Pancreas (tissue), 10 donors: ENCODE measurements at regions not wholly inside any gene's neighbourhood (a gene's known extent, or its start where the extent isn't known, plus 50 kb on each side); places are given as distances from the start of the nearest gene placed in this dataset.
"Not testable (repeated sequence)": the region's sequence is repeated elsewhere in the genome, so short reads cannot be mapped to it uniquely, and the experiment has no call there.

ENCODE experiments used
- ATAC-seq, 4 donors: fragments of 200-7000 bp; cut with Tn5 transposase; one replicate each; pipeline versions ENCODE4 v1.8.0 to v1.9.1; 2020; ENCODE audit warnings: mild to moderate bottlenecking in 4 of 4, moderate library complexity in 4 of 4
- DNase-seq, 6 donors: peaks; one replicate each; pipeline ENCODE4 v3.0.0-alpha.2; 2020
- FAIRE-seq: peaks from 2 replicates; lab custom pipeline; 2012; peaks lifted over from hg19 to GRCh38; lab: Jason Lieb, UNC
- H3K27ac ChIP-seq, 4 donors: fragments of 200-600 bp; sonication (generic); 1 replicate in 3 of 4; 2 replicates in 1 of 4; pipeline versions ENCODE4 v1.5.0 to v1.8.0; 2020
- H3K27me3 ChIP-seq, 4 donors: fragments of 200-600 bp; one replicate each; pipeline ENCODE4 v1.8.0; 2021
- H3K36me3 ChIP-seq, 3 donors: fragments of 200-600 bp; sonication (generic) in 1 of 3; one replicate each; pipeline versions ENCODE4 v1.5.0 to v1.8.0; 2020 to 2021
- H3K4me1 ChIP-seq, 3 donors: fragments of 200-600 bp; one replicate each; pipeline ENCODE4 v1.8.0; 2021
- H3K4me3 ChIP-seq, 4 donors: fragments of 200-600 bp; sonication (generic) in 2 of 4; one replicate each; pipeline versions ENCODE4 v1.5.0 to v1.8.0; 2020 to 2021
- H3K9me3 ChIP-seq, 4 donors: fragments of 200-600 bp; one replicate each; pipeline ENCODE4 v1.8.0; 2021
- WGBS, 2 donors: extraction: QIAGEN DNeasy Blood & Tissue Kit; methylation state at CpG; one replicate each; pipeline ENCODE4 v1.1.7; 2013; 5-methylcytosine and 5-hydroxymethylcytosine counted together
- intact Hi-C, 3 donors: fragments of 100-400 bp; cut with DNase I; formaldehyde crosslinking; loops; one replicate each; pipeline versions ENCODE4 v1.11.1 to v1.14.2; 2022
- TF ChIP-seq, protein P1 (sequence below), 4 donors: fragments of 200-600 bp; sonication (generic) in 3 of 4; IDR thresholded peaks; one replicate each; pipeline versions ENCODE4 v1.5.0 to v1.8.0; 2021; ENCODE audit warnings: antibody characterized with exemption in 4 of 4
- donor health status: healthy with polysubstance abuse.
- donor health status: DM: no; HTN: no; CAD: no; lungs with moderate emphysema.
- donor health status: DM: no; HTN: no; CAD: no.
- donor health status: control.
- donor health status: control.
- donor health status: Bipolar disorder and iron deficiency.
- donor health status: DM: yes; HTN: yes; CAD: no.
- donor health status: DM: no; HTN: no; CAD: no.
- donor health status: DM: no; HTN: no; CAD: no.
- donor health status: DM: yes; HTN: yes; CAD: no.

GRCh38 chr1:213417225-213417820 lies 366.3 kb downstream of the RPS6KC1 start:
- FAIRE-seq (no peak), DNase-seq (no peak), ATAC-seq (no peak)
- Histone ChIP-seq H3K27ac (no peak overlapping the region), H3K27me3 (no peaks in the 10 kb centered on the region), H3K9me3 (no peaks in the 10 kb centered on the region), H3K36me3 (no peaks in the 10 kb centered on the region), H3K4me1 (no peaks in the 10 kb centered on the region), H3K4me3 (no peak overlapping the region)
- 84 to 91% methylated on average over 14 of the region's 14 CpGs for WGBS, 2 donors
- TF ChIP-seq, protein P1, sequence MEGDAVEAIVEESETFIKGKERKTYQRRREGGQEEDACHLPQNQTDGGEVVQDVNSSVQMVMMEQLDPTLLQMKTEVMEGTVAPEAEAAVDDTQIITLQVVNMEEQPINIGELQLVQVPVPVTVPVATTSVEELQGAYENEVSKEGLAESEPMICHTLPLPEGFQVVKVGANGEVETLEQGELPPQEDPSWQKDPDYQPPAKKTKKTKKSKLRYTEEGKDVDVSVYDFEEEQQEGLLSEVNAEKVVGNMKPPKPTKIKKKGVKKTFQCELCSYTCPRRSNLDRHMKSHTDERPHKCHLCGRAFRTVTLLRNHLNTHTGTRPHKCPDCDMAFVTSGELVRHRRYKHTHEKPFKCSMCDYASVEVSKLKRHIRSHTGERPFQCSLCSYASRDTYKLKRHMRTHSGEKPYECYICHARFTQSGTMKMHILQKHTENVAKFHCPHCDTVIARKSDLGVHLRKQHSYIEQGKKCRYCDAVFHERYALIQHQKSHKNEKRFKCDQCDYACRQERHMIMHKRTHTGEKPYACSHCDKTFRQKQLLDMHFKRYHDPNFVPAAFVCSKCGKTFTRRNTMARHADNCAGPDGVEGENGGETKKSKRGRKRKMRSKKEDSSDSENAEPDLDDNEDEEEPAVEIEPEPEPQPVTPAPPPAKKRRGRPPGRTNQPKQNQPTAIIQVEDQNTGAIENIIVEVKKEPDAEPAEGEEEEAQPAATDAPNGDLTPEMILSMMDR (IDR thresholded peaks at IDR 0.05) = no peak
- intact Hi-C loops = no loop called here

GRCh38 chr1:213417846-213418245 lies 366.8 kb downstream of the RPS6KC1 start:
- intact Hi-C loops = no loop called here
- 74 to 76% methylated on average over 5 of the region's 5 CpGs for WGBS, 2 donors

GRCh38 chr1:213418268-213419071 lies 367.4 kb downstream of the RPS6KC1 start:
- Histone ChIP-seq H3K4me3 (no peak overlapping the region), H3K4me1 (no peaks in the 10 kb centered on the region), H3K9me3 (no peaks in the 10 kb centered on the region), H3K36me3 (no peaks in the 10 kb centered on the region), H3K27me3 (no peaks in the 10 kb centered on the region), H3K27ac (no peak overlapping the region)
- no peak for ATAC-seq
- intact Hi-C loops = no loop called here
- TF ChIP-seq, protein P1 (IDR thresholded peaks at IDR 0.05) = no peak
- 65 to 70% methylated on average over 19 of the region's 19 CpGs for WGBS, 2 donors
- no peak for FAIRE-seq
- DNase-seq = no peak

More at GRCh38 chr1:213417846-213418245, 366.8 kb downstream of the RPS6KC1 start:
- no peaks in the 10 kb centered on the region for H3K36me3 ChIP-seq
- H3K27ac ChIP-seq = no peak overlapping the region
- DNase-seq (no peak), FAIRE-seq (no peak), ATAC-seq (no peak)
- H3K27me3 ChIP-seq = no peaks in the 10 kb centered on the region
- H3K9me3 ChIP-seq = no peaks in the 10 kb centered on the region
- no peaks in the 10 kb centered on the region for H3K4me1 ChIP-seq
- no peak overlapping the region for H3K4me3 ChIP-seq
- TF ChIP-seq, protein P1 (IDR thresholded peaks at IDR 0.05) = no peak

GRCh38 chr1:213419401-213420030 lies 368.5 kb downstream of the RPS6KC1 start:
- TF ChIP-seq, protein P1 (IDR thresholded peaks at IDR 0.05) = no peak
- Histone ChIP-seq H3K9me3 (no peaks in the 10 kb centered on the region), H3K27ac (no peak overlapping the region), H3K36me3 (no peaks in the 10 kb centered on the region), H3K4me1 (no peaks in the 10 kb centered on the region), H3K4me3 (no peak overlapping the region), H3K27me3 (no peaks in the 10 kb centered on the region)
- ATAC-seq = no peak
- WGBS, 2 donors = 65 to 70% methylated on average over 3 of the region's 3 CpGs
- intact Hi-C loops = no loop called here
- DNase-seq = no peak
- no peak for FAIRE-seq

DNA sequence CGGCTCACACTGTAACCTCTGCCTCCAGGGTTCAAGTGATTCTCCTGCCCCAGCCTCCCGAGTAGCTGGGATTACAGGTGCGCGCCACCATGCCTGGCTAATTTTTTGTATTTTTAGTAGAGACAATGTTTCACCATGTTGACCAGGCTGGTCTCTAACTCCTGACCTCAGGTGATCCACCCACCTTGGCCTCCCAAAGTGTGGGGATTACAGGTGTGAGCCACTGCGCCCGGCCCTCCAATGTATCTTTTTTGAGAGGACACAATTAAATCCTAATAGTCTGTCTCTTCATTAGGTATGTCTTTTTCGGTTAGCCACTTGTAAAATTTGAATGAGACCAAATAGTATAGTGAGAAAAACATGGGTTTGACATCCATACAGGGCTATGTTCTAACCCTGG lies 370.1 kb downstream of the RPS6KC1 start:
- H3K36me3 ChIP-seq, H3K4me3 ChIP-seq, intact Hi-C loops, H3K27me3 ChIP-seq, FAIRE-seq, DNase-seq, H3K4me1 ChIP-seq, H3K27ac ChIP-seq, H3K9me3 ChIP-seq, ATAC-seq: not testable (repeated sequence)
- WGBS, 2 donors = 85 to 90% methylated on average over 7 of the region's 7 CpGs
